DND-41 (cell line): ENCODE measurements at regions not wholly inside any gene's neighbourhood (a gene's known extent, or its start where the extent isn't known, plus 50 kb on each side); places are given as distances from the start of the nearest gene placed in this dataset.

Experiments used
- CTCF ChIP-seq: IDR thresholded peaks from 2 replicates; pipeline ENCODE4 v1.5.1; 2012; ENCODE audit warnings: borderline replicate concordance, low read length, moderate library complexity, mild to moderate bottlenecking; ENCODE audit not compliant: poor library complexity, severe bottlenecking; ENCODE audit errors: extremely low read depth
- EZH2 ChIP-seq: IDR thresholded peaks from 3 replicates; pipeline ENCODE4 v1.6.1; 2012; ENCODE audit warnings: borderline replicate concordance, low read depth, mild to moderate bottlenecking, moderate library complexity, low read length, inconsistent platforms; ENCODE audit not compliant: severe bottlenecking

GRCh38 chr14:106823552-106823951, 1297.2 kb downstream of the TMEM121 start:
- no peak for TF ChIP-seq EZH2
- TF ChIP-seq CTCF = no peak
